GM12873 (cell line): ENCODE measurements at regions not wholly inside any gene's neighbourhood (a gene's known extent, or its start where the extent isn't known, plus 50 kb on each side); places are given as distances from the start of the nearest gene placed in this dataset.

Experiments
- CTCF ChIP-seq: IDR thresholded peaks from 2 replicates; pipeline ENCODE4 v1.5.1; 2012; ENCODE audit warnings: low read depth, mild to moderate bottlenecking, moderate library complexity, low read length, control low read depth; ENCODE audit not compliant: insufficient read depth; ENCODE audit errors: missing control alignments

- no peak for TF ChIP-seq CTCF
These were observed 560.7 kb upstream of the CPEB2 start for GRCh38 chr4:14441561-14441960.

- no peak for TF ChIP-seq CTCF
These were observed 556.4 kb upstream of the CPEB2 start for GRCh38 chr4:14445882-14446281.

- no peak for TF ChIP-seq CTCF
These were observed 556.0 kb upstream of the CPEB2 start for GRCh38 chr4:14446311-14446710.

GRCh38 chr4:14446904-14447303, 555.4 kb upstream of the CPEB2 start:
- no peak for TF ChIP-seq CTCF

- no peak for TF ChIP-seq CTCF
These were observed 553.0 kb upstream of the CPEB2 start for GRCh38 chr4:14449308-14449707.

GRCh38 chr4:14452001-14452400, 550.3 kb upstream of the CPEB2 start:
- no peak for TF ChIP-seq CTCF

- no peak for TF ChIP-seq CTCF
These were observed 549.5 kb upstream of the CPEB2 start for GRCh38 chr4:14452764-14453163.
